KMS-11 (cell line): ENCODE measurements at regions not wholly inside any gene's neighbourhood (a gene's known extent, or its start where the extent isn't known, plus 50 kb on each side); places are given as distances from the start of the nearest gene placed in this dataset.

Experiments used
- H2AFZ ChIP-seq: fragments of 200-600 bp; sonication (generic); 2 replicates; pipeline ENCODE4 v1.6.1; 2016; ENCODE audit warnings: antibody characterized with exemption, mixed run types, low read depth
- H3K27ac ChIP-seq: fragments of 200-600 bp; sonication (generic); 2 replicates; pipeline ENCODE4 v1.6.1; 2016; ENCODE audit warnings: mild to moderate bottlenecking, mixed run types
- H3K27me3 ChIP-seq: fragments of 200-600 bp; sonication (generic); 2 replicates; pipeline ENCODE4 v1.6.1; 2017; ENCODE audit warnings: mild to moderate bottlenecking, low read depth, mixed run types, moderate library complexity; ENCODE audit not compliant: insufficient read depth
- H3K36me3 ChIP-seq: fragments of 200-600 bp; sonication (generic); 2 replicates; pipeline ENCODE4 v1.6.1; 2017; ENCODE audit warnings: mild to moderate bottlenecking, mixed run types; ENCODE audit not compliant: insufficient read depth
- H3K4me1 ChIP-seq: fragments of 200-600 bp; sonication (generic); 2 replicates; pipeline ENCODE4 v1.6.1; 2016; ENCODE audit warnings: mild to moderate bottlenecking, low read depth, mixed run types; ENCODE audit not compliant: poor library complexity, severe bottlenecking
- H3K4me2 ChIP-seq: fragments of 200-600 bp; sonication (generic); 2 replicates; pipeline ENCODE4 v1.7.0; 2016; ENCODE audit warnings: mild to moderate bottlenecking, mixed run types
- H3K4me3 ChIP-seq: fragments of 200-600 bp; sonication (generic); IDR thresholded peaks from 2 replicates; pipeline ENCODE4 v1.6.1; 2017; ENCODE audit warnings: low read depth, low read length, mixed read lengths; ENCODE audit not compliant: insufficient read depth
- H3K79me2 ChIP-seq: fragments of 200-600 bp; sonication (generic); 2 replicates; pipeline ENCODE4 v1.6.1; 2016; ENCODE audit warnings: low read depth, mixed run types; ENCODE audit not compliant: insufficient read depth
- H3K9ac ChIP-seq: fragments of 200-600 bp; sonication (generic); 2 replicates; pipeline ENCODE4 v1.6.1; 2016; ENCODE audit warnings: mild to moderate bottlenecking, mixed run types
- H4K20me1 ChIP-seq: fragments of 200-600 bp; sonication (generic); 2 replicates; pipeline ENCODE4 v1.6.1; 2016; ENCODE audit warnings: mild to moderate bottlenecking, mixed run types; ENCODE audit not compliant: insufficient read depth
- TF ChIP-seq, protein P1 (sequence below): fragments of 200-600 bp; sonication (generic); conservative IDR thresholded peaks from 2 replicates; pipeline ENCODE4 v1.6.1; 2017; ENCODE audit warnings: low read depth, mild to moderate bottlenecking, antibody characterized with exemption, low read length, moderate library complexity, mixed read lengths

DNA sequence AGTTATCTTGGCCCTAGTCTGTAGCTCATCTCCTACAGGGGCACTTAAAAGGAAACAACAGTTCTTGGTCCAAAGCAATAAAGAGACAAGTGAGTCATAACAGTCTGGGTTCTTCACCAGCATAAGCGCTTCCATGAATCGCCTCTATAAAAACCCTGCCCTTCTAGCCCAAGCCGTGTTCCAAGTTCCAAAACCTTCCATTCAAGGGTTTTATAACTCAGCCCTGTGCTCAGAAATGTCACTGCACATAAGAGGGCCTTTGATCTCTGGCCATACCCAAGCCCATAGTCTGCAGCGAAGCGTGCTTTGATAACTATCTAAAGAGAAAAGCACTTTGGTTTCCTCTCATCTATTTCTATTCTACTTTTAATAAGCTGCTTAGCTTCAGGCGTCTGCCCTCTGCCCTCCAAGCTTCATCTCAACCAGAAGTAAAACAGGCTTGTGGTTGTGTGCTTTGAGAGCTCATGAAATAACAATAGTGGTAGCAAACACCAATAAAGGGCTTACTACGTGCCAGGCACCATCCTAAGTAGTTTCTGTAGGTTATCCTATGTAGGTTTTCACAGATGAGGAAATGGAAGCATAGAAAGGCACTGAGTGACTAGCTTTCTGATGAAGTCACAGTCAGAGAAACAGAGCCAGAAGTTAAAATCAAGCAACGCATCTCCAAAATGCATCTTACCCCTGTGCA lies 64.0 kb upstream of the AKAP13 start:
- Histone ChIP-seq H3K9ac (no peak overlapping the region), H3K4me3 (no peak overlapping the region), H3K4me1 (no peaks in the 10 kb centered on the region), H3K4me2 (no peak overlapping the region), H4K20me1 (no peaks in the 10 kb centered on the region), H2AFZ (no peak overlapping the region), H3K79me2 (no peaks in the 10 kb centered on the region), H3K27ac (no peak overlapping the region), H3K27me3 (no peaks in the 10 kb centered on the region), H3K36me3 (no peaks in the 10 kb centered on the region)
- TF ChIP-seq, protein P1, sequence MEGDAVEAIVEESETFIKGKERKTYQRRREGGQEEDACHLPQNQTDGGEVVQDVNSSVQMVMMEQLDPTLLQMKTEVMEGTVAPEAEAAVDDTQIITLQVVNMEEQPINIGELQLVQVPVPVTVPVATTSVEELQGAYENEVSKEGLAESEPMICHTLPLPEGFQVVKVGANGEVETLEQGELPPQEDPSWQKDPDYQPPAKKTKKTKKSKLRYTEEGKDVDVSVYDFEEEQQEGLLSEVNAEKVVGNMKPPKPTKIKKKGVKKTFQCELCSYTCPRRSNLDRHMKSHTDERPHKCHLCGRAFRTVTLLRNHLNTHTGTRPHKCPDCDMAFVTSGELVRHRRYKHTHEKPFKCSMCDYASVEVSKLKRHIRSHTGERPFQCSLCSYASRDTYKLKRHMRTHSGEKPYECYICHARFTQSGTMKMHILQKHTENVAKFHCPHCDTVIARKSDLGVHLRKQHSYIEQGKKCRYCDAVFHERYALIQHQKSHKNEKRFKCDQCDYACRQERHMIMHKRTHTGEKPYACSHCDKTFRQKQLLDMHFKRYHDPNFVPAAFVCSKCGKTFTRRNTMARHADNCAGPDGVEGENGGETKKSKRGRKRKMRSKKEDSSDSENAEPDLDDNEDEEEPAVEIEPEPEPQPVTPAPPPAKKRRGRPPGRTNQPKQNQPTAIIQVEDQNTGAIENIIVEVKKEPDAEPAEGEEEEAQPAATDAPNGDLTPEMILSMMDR, result no peak

- H3K4me1 ChIP-seq, result no peaks in the 10 kb centered on the region
- H3K9ac ChIP-seq, result no peak overlapping the region
- H3K27me3 ChIP-seq, result no peaks in the 10 kb centered on the region
- no peak overlapping the region for H3K4me2 ChIP-seq
- TF ChIP-seq, protein P1, result 0 out of 2 replicates have a peak, but pooled peaks have one; percentile 21
- no peak overlapping the region for H3K4me3 ChIP-seq
- H3K79me2 ChIP-seq, result no peaks in the 10 kb centered on the region
- no peaks in the 10 kb centered on the region for H4K20me1 ChIP-seq
- no peak overlapping the region for H2AFZ ChIP-seq
- H3K36me3 ChIP-seq, result no peaks in the 10 kb centered on the region
- no peak overlapping the region for H3K27ac ChIP-seq
These were observed 62.2 kb upstream of the AKAP13 start for GRCh38 chr15:85318048-85318731.

- no peak overlapping the region for H2AFZ ChIP-seq
These were observed 61.7 kb upstream of the AKAP13 start for GRCh38 chr15:85318732-85319076.

GRCh38 chr15:85324202-85324601 lies 56.2 kb upstream of the AKAP13 start:
- no peaks in the 10 kb centered on the region for H4K20me1 ChIP-seq
- no peaks in the 10 kb centered on the region for H3K27me3 ChIP-seq
- H2AFZ ChIP-seq, result no peak overlapping the region
- no peaks in the 10 kb centered on the region for H3K36me3 ChIP-seq
- no peak overlapping the region for H3K9ac ChIP-seq
- H3K27ac ChIP-seq, result no peak overlapping the region
- no peaks in the 10 kb centered on the region for H3K79me2 ChIP-seq
- TF ChIP-seq, protein P1, result no peak
- no peak overlapping the region for H3K4me3 ChIP-seq
- H3K4me2 ChIP-seq, result no peak overlapping the region
- H3K4me1 ChIP-seq, result peaks cover 7% of the 10 kb centered on the region

More at GRCh38 chr15:85318732-85319076, 61.7 kb upstream of the AKAP13 start:
- no peaks in the 10 kb centered on the region for H3K79me2 ChIP-seq
- H4K20me1 ChIP-seq, result no peaks in the 10 kb centered on the region
- no peak overlapping the region for H3K9ac ChIP-seq
- no peaks in the 10 kb centered on the region for H3K36me3 ChIP-seq
- H3K4me2 ChIP-seq, result no peak overlapping the region
- H3K4me1 ChIP-seq, result no peaks in the 10 kb centered on the region
- no peak overlapping the region for H3K27ac ChIP-seq
- TF ChIP-seq, protein P1, result no peak
- no peaks in the 10 kb centered on the region for H3K27me3 ChIP-seq
- no peak overlapping the region for H3K4me3 ChIP-seq
